ENCODE measurements at regions not wholly inside any gene's neighbourhood (a gene's known extent, or its start where the extent isn't known, plus 50 kb on each side); places are given as distances from the start of the nearest gene placed in this dataset.

DNA sequence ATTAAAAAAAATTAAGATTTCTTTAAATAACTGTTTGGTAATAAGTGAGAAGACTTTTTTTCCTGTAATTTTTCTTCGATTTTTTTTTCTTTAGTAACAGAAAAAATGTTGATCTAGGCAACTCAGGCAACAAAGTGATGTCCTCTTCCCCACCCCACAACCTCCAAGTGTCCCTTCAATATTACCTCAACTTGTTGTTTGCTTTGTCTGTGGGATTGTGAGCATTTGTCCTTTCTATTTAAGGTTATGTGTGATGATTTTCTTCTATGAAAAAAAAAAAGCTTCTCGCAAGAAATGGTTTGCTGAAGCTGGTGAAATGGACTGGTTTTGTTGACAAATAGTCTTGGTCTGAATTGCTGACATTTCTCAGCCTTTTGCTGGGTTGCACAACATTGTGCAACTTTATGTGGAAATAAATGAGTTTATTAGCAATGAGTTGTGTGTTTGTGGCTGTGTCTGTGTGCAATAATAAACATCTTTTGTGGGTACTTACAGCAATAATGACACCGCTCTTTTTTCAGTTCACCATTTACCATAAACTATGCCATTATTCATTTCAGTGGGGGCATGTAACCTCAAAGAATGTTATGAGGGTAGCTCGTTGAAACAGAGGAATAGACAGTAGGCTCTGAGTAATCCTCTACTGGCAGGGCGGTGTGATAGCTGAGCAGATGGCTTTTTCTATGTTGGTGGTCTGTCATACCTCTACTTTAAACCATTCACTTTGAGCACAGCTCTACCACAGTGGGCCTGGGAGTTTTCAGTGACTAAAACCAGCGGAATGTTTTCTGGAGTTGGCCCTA is 218.4 kb downstream of the HLX start:
- Histone ChIP-seq H3K9me2 (ENCODE audit: low read depth, low read length) (no peaks in the 10 kb centered on the region), H3K36me3 (ENCODE audit: insufficient read depth, low read length) (no peaks in the 10 kb centered on the region), H3F3A (ENCODE audit: insufficient read depth, low read length) (no peaks in the 10 kb centered on the region), H3K27ac (ENCODE audit: low read depth, low read length, poor library complexity, severe bottlenecking) (no peak overlapping the region), H3K9me3 (ENCODE audit: low read length) (no peaks in the 10 kb centered on the region), H2AFZ (ENCODE audit: low read length) (no peak overlapping the region), H3K27me3 (ENCODE audit: insufficient read depth, low read length) (no peaks in the 10 kb centered on the region), H3K4me1 (ENCODE audit: insufficient read depth, low read length, severe bottlenecking) (no peaks in the 10 kb centered on the region), H3K4me3 (ENCODE audit: low read depth, low read length, poor library complexity, severe bottlenecking) (no peak overlapping the region), H3K4me2 (ENCODE audit: low read length) (no peak overlapping the region), H3K79me2 (ENCODE audit: insufficient read depth, low read length) (no peaks in the 10 kb centered on the region), H4K20me1 (ENCODE audit: insufficient read depth, low read length) (no peaks in the 10 kb centered on the region), H3K9ac (ENCODE audit: low read length) (no peak overlapping the region)
- no peak for TF ChIP-seq CTCF (IDR thresholded peaks at IDR 0.05; ENCODE audit: low read length)
- TF ChIP-seq EZH2 (IDR thresholded peaks at IDR 0.05; ENCODE audit: borderline replicate concordance, low read length), result no peak

DNA sequence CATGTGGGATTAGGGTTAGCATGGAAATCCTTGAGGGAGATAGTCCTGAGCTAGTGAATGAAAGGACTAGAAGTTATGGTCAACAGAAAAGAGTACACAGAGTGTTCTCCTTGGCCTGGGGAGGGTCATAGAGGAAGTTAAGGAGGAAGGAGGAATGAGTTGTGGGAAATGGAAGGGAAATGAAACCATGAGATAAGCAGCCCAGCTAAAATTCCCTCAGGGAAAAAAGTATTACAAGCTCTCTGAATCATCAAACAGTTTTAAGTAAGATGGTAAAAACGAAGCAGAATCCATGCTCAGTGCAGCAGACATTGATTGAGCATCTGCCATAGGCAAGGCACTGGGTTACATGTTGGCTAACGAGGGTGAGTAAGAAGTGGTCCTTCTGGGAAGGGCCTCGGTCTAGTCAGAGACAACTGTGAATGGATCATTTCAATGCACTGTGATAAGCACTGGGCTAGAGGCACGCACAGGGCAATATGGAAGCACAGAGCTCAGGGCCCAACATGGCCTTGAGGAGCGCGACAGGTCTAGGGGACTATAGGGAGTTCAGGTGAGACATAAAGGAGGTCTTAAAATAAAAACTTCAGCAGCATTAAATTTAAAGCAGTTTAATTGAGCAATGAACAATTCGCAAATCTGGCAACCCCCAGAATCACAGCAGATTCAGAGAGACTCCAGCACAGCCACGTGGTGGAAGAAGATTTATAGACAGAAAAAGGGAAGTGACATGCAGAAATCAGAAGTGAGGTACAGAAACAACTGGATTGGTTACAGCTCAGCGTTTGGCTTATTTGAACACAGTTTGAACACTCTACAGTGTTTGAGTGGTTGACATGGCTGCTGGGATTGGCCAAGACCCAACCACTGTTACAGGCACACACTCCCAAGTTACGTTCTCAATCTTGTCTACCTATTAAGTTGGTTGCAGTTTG is 219.5 kb downstream of the HLX start:
- Histone ChIP-seq H3K4me3 (ENCODE audit: low read depth, low read length, poor library complexity, severe bottlenecking) (no peak overlapping the region), H3K27me3 (ENCODE audit: insufficient read depth, low read length) (no peaks in the 10 kb centered on the region), H4K20me1 (ENCODE audit: insufficient read depth, low read length) (no peaks in the 10 kb centered on the region), H2AFZ (ENCODE audit: low read length) (no peak overlapping the region), H3K4me1 (ENCODE audit: insufficient read depth, low read length, severe bottlenecking) (no peaks in the 10 kb centered on the region), H3F3A (ENCODE audit: insufficient read depth, low read length) (no peaks in the 10 kb centered on the region), H3K27ac (ENCODE audit: low read depth, low read length, poor library complexity, severe bottlenecking) (no peak overlapping the region), H3K9ac (ENCODE audit: low read length) (no peak overlapping the region), H3K79me2 (ENCODE audit: insufficient read depth, low read length) (no peaks in the 10 kb centered on the region), H3K9me2 (ENCODE audit: low read depth, low read length) (no peaks in the 10 kb centered on the region), H3K9me3 (ENCODE audit: low read length) (no peaks in the 10 kb centered on the region), H3K36me3 (ENCODE audit: insufficient read depth, low read length) (no peaks in the 10 kb centered on the region), H3K4me2 (ENCODE audit: low read length) (no peak overlapping the region)
- TF ChIP-seq CTCF (IDR thresholded peaks at IDR 0.05; ENCODE audit: low read length), result no peak
- TF ChIP-seq EZH2 (IDR thresholded peaks at IDR 0.05; ENCODE audit: borderline replicate concordance, low read length), result no peak

DNA sequence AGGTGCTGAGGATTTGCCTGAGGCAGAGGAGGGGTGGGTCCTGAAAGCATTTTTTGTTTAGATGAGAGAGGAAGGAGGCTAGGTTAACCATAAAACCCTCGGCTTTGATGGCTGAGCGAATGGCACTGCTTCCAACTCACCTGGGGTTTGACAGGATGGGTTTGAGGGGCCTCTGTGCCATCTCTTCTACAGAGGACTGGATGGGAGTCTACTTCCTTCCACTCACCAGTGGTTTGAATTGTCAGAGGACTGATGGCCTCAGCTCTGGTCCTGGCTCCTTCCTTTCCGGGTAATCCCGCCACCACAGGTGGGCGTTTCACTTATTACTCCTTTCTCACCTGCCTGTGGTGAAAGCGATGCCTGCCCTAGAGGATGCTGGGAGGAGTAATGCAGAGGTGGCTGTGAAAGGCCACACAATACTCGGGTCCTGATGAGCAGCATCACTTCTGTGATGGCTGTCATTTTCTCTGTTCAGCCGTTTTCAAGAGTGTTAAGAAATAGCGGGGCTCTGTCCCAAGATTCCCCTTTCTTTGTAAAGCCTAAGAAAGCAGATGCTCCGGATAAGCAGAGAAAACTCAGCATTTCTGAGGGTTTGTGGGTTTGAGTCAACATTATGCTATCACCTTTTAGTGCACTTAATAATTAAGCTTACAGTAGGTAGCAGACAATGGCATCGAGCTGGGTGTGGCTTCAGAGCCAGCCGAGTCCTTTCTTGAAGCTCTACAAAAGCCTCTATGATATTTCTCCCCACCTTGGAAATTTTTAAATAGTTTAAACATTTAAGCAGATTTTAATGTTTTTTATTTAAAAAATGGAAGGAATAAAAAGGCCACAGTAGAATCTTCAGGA is 220.7 kb downstream of the HLX start:
- H3K27me3 ChIP-seq (ENCODE audit: insufficient read depth, low read length), result no peaks in the 10 kb centered on the region
- no peak overlapping the region for H3K4me3 ChIP-seq (ENCODE audit: low read depth, low read length, poor library complexity, severe bottlenecking)
- no peaks in the 10 kb centered on the region for H3K4me1 ChIP-seq (ENCODE audit: insufficient read depth, low read length, severe bottlenecking)
- no peaks in the 10 kb centered on the region for H3K9me2 ChIP-seq (ENCODE audit: low read depth, low read length)
- no peaks in the 10 kb centered on the region for H3K79me2 ChIP-seq (ENCODE audit: insufficient read depth, low read length)
- no peaks in the 10 kb centered on the region for H3K9me3 ChIP-seq (ENCODE audit: low read length)
- no peak overlapping the region for H3K4me2 ChIP-seq (ENCODE audit: low read length)
- H3K27ac ChIP-seq (ENCODE audit: low read depth, low read length, poor library complexity, severe bottlenecking), result no peak overlapping the region
- no peaks in the 10 kb centered on the region for H4K20me1 ChIP-seq (ENCODE audit: insufficient read depth, low read length)
- no peaks in the 10 kb centered on the region for H3F3A ChIP-seq (ENCODE audit: insufficient read depth, low read length)
- no peak overlapping the region for H2AFZ ChIP-seq (ENCODE audit: low read length)
- H3K9ac ChIP-seq (ENCODE audit: low read length), result no peak overlapping the region
- TF ChIP-seq CTCF (IDR thresholded peaks at IDR 0.05; ENCODE audit: low read length) (no peak), EZH2 (IDR thresholded peaks at IDR 0.05; ENCODE audit: borderline replicate concordance, low read length) (no peak)
- no peaks in the 10 kb centered on the region for H3K36me3 ChIP-seq (ENCODE audit: insufficient read depth, low read length)
